GM12878 (cell line): ENCODE measurements at regions not wholly inside any gene's neighbourhood (a gene's known extent, or its start where the extent isn't known, plus 50 kb on each side); places are given as distances from the start of the nearest gene placed in this dataset.

ENCODE experiments used
- ATAC-seq: fragments of 200-7000 bp; cut with Tn5 transposase; 3 replicates; pipeline ENCODE4 v1.9.1; 2020; ENCODE audit warnings: mild to moderate bottlenecking, moderate library complexity
- BruUV-seq: library from RNA; stranded (reverse); fragments of 400-500 nt; replicated peaks from 2 replicates; lab custom pipeline; 2021; lab: Mats Ljungman, UMichigan
- CTCF ChIA-PET: fragments of 300-600 bp; sonication (Branson Sonifier 250); formaldehyde crosslinking; extraction: SDS; loops from one replicate; lab custom pipeline; 2021; ENCODE audit warnings: inconsistent platforms; lab: Yijun Ruan, JAX
- POLR2A ChIA-PET: fragments of 350-600 bp; formaldehyde crosslinking; extraction: SDS; loops from one replicate; lab custom pipeline; 2021; ENCODE audit warnings: inconsistent platforms; lab: Charles Lee
- RAD21 ChIA-PET: fragments of 300-600 bp; sonication (Branson Sonifier 250); formaldehyde crosslinking; loops from one replicate; lab custom pipeline; 2023; ENCODE audit warnings: antibody characterized with exemption; ENCODE audit not compliant: unreplicated experiment; lab: Charles Lee
- SMC1A ChIA-PET: fragments of 300-600 bp; sonication (Branson Sonifier 250); formaldehyde crosslinking; loops from one replicate; lab custom pipeline; 2023; ENCODE audit not compliant: unreplicated experiment, uncharacterized antibody; lab: Charles Lee
- DNase-seq: peaks from one replicate; pipeline ENCODE4 v3.0.0-alpha.2; 2011; ENCODE audit warnings: low read depth, low spot score
- FAIRE-seq: peaks from 3 replicates; lab custom pipeline; 2011; peaks lifted over from hg19 to GRCh38; lab: Jason Lieb, UNC
- H2AFZ ChIP-seq: 2 replicates; pipeline ENCODE4 v1.6.0; 2011; ENCODE audit warnings: low read depth, low read length, control low read depth; ENCODE audit not compliant: control insufficient read depth
- H3K27ac ChIP-seq: 2 replicates; pipeline ENCODE4 v1.5.1; 2011; ENCODE audit warnings: control low read depth; ENCODE audit not compliant: control insufficient read depth, insufficient read depth
- H3K27me3 ChIP-seq, 2 experiments: replicated peaks in 1 of 2; 2 replicates each; pipeline versions ENCODE4 v1.6.0 to v1.6.1; 2011; ENCODE audit warnings: low read length in 1 of 2; ENCODE audit not compliant: control insufficient read depth in 2 of 2, insufficient read depth in 2 of 2
- H3K36me3 ChIP-seq, 2 experiments: 2 replicates each; pipeline ENCODE4 v1.5.1; 2011; ENCODE audit warnings: low read length in 1 of 2; ENCODE audit not compliant: control insufficient read depth in 2 of 2, insufficient read depth in 2 of 2
- H3K4me1 ChIP-seq: 2 replicates; pipeline ENCODE4 v1.6.1; 2011; ENCODE audit warnings: mild to moderate bottlenecking, low read length, moderate library complexity, mixed read lengths; ENCODE audit not compliant: control insufficient read depth, insufficient read depth
- H3K4me2 ChIP-seq: 2 replicates; pipeline ENCODE4 v1.6.0; 2011; ENCODE audit warnings: control low read depth; ENCODE audit not compliant: control insufficient read depth, insufficient read depth
- H3K4me3 ChIP-seq: fragments of 200-600 bp; sonication (generic); 2 replicates; pipeline ENCODE4 v1.5.1; 2016
- H3K79me2 ChIP-seq: 2 replicates; pipeline ENCODE4 v1.6.0; 2011; ENCODE audit warnings: low read length; ENCODE audit not compliant: control insufficient read depth, insufficient read depth
- H3K9ac ChIP-seq: 2 replicates; pipeline ENCODE4 v1.8.0; 2011; ENCODE audit warnings: low read length, control low read depth, mixed read lengths; ENCODE audit not compliant: control insufficient read depth, insufficient read depth
- H3K9me3 ChIP-seq: replicated peaks from 3 replicates; pipeline ENCODE4 v1.5.1; 2011; ENCODE audit warnings: mild to moderate bottlenecking, low read length; ENCODE audit not compliant: control insufficient read depth, insufficient read depth
- H4K20me1 ChIP-seq: 2 replicates; pipeline ENCODE4 v1.6.0; 2011; ENCODE audit not compliant: control insufficient read depth, insufficient read depth
- BCL11A ChIP-seq: IDR thresholded peaks from 2 replicates; pipeline ENCODE4 v1.6.1; 2011; ENCODE audit warnings: low read depth, low read length
- CBFB ChIP-seq: IDR thresholded peaks from 2 replicates; pipeline ENCODE4 v1.6.1; 2016; ENCODE audit warnings: antibody characterized with exemption, low read depth
- DPF2 ChIP-seq: fragments of 450-650 bp; IDR thresholded peaks from 2 replicates; pipeline ENCODE4 v1.6.1; 2017; ENCODE audit warnings: mild to moderate bottlenecking
- ESRRA ChIP-seq: IDR thresholded peaks from 2 replicates; pipeline ENCODE4 v1.6.1; 2012; ENCODE audit warnings: mild to moderate bottlenecking, low read length, improper control_type of control experiment
- IKZF2 ChIP-seq, 2 experiments: fragments of 450-650 bp; IDR thresholded peaks; 2 replicates each; pipeline ENCODE4 v1.6.1; 2017; ENCODE audit warnings: mild to moderate bottlenecking in 2 of 2, moderate library complexity in 2 of 2
- MTA3 ChIP-seq: IDR thresholded peaks from 2 replicates; pipeline ENCODE4 v1.6.1; 2012; ENCODE audit warnings: low read length, inconsistent platforms, borderline replicate concordance
- RBBP5 ChIP-seq: fragments of 200-600 bp; sonication (generic); conservative IDR thresholded peaks from 2 replicates; pipeline ENCODE4 v1.6.1; 2016
- SPI1 ChIP-seq: IDR thresholded peaks from 2 replicates; pipeline ENCODE4 v1.6.1; 2011; ENCODE audit warnings: low read depth, mild to moderate bottlenecking, low read length, moderate library complexity, borderline replicate concordance; ENCODE audit not compliant: insufficient read depth
- SUPT20H ChIP-seq: IDR thresholded peaks from 2 replicates; pipeline ENCODE4 v1.6.1; 2011; ENCODE audit warnings: low read depth, mild to moderate bottlenecking, low read length, moderate library complexity, borderline replicate concordance; ENCODE audit not compliant: control insufficient read depth
- SUZ12 ChIP-seq: fragments of 200-600 bp; sonication (generic); IDR thresholded peaks from one replicate; pipeline ENCODE4 v1.6.1; 2018; ENCODE audit warnings: antibody characterized with exemption, mild to moderate bottlenecking; ENCODE audit not compliant: unreplicated experiment
- WRNIP1 ChIP-seq: IDR thresholded peaks from 2 replicates; pipeline ENCODE4 v1.6.1; 2011; ENCODE audit warnings: low read depth, low read length, improper control_type of control experiment, borderline replicate concordance
- WGBS: methylation state at CpG from one replicate; pipeline ENCODE4 v1.1.6; 2016; ENCODE audit warnings: low lambda C conversion rate; ENCODE audit not compliant: insufficient replicate concordance, insufficient coverage; ENCODE audit errors: missing lambda C conversion rate; 5-methylcytosine and 5-hydroxymethylcytosine counted together
- in situ Hi-C: fragments of 300-500 bp; cut with MboI; formaldehyde crosslinking; loops from 9 replicates; pipeline ENCODE4 v1.14.3; 2018; ENCODE audit warnings: mixed read lengths
- intact Hi-C: fragments of 100-400 bp; cut with micrococcal nuclease; formaldehyde crosslinking; loops from one replicate; pipeline ENCODE4 v1.14.2; 2022; ENCODE audit not compliant: unreplicated experiment
- TF ChIP-seq, protein P1 (sequence below): fragments of 450-650 bp; formaldehyde crosslinking; IDR thresholded peaks from 2 replicates; pipeline ENCODE4 v1.5.0; 2022; ENCODE audit warnings: mild to moderate bottlenecking, missing genetic modification characterization
- TF ChIP-seq, protein P2 (sequence below): fragments of 450-650 bp; formaldehyde crosslinking; IDR thresholded peaks from 2 replicates; pipeline ENCODE4 v1.4.0; 2020; ENCODE audit warnings: mild to moderate bottlenecking, moderate library complexity

DNA sequence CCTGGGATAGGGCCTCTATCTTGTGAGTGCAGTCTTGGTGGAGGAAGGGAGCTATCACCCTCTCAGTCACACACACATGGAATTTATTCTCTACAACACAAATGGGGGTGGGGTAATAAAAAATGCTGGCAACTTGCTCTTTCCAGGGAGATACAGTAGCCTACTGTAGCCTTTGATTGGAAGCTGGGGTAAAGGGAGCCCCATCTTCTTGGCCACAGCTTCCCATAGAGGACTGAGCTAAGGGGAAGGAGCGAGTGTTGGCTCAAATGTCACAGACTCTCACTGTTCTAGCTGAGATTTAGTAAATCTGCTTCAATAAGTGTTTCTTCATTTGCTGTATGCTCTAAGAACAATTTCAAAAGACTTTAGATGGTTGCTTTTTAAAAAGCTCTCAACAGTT, 222.2 kb upstream of the CXCL12 start:
- WGBS: 0% methylated on average over 1 of the region's 1 CpG
- Histone ChIP-seq H3K4me3 (no peak overlapping the region), H3K4me2 (no peak overlapping the region), H3K9me3 (no peaks in the 10 kb centered on the region), H3K79me2 (no peaks in the 10 kb centered on the region), H3K9ac (no peak overlapping the region), H4K20me1 (no peaks in the 10 kb centered on the region), H3K4me1 (no peaks in the 10 kb centered on the region), H3K27ac (no peak overlapping the region), H2AFZ (no peak overlapping the region), H3K36me3 (no peaks in the 10 kb centered on the region), H3K27me3 (no peaks in the 10 kb centered on the region; a peak in 1 of 4 replicates)
- SMC1A ChIA-PET: no interaction called here
- no TSS peak for BruUV-seq
- in situ Hi-C loops (no loop called here), intact Hi-C loops (no loop called here)
- CTCF ChIA-PET: interaction anchor here (0.5 kb wide), 1 partner anchor 75 kb away, joined by 3 read pairs; no protein-coding TSS in a partner anchor
- ATAC-seq (no peak), FAIRE-seq (no peak), DNase-seq (no peak)
- POLR2A ChIA-PET: no interaction called here
- TF ChIP-seq ESRRA (no peak), SUZ12 (no peak), CBFB (no peak), MTA3 (no peak), WRNIP1 (no peak)
- RAD21 ChIA-PET: no interaction called here

- Histone ChIP-seq H3K36me3 (no peaks in the 10 kb centered on the region), H3K79me2 (no peaks in the 10 kb centered on the region), H3K4me2 (no peak overlapping the region), H4K20me1 (no peaks in the 10 kb centered on the region), H3K4me3 (no peak overlapping the region), H3K4me1 (no peaks in the 10 kb centered on the region), H3K27ac (no peak overlapping the region), H3K27me3 (no peaks in the 10 kb centered on the region), H3K9me3 (no peaks in the 10 kb centered on the region), H2AFZ (no peak overlapping the region), H3K9ac (no peak overlapping the region)
- DNase-seq: no peak
- SMC1A ChIA-PET: no interaction called here
- in situ Hi-C loops: no loop called here
- FAIRE-seq: no peak
- RAD21 ChIA-PET: no interaction called here
- intact Hi-C loops: no loop called here
- no peak for ATAC-seq
- WGBS: 0% methylated on average over 3 of the region's 3 CpGs
- POLR2A ChIA-PET: no interaction called here
- CTCF ChIA-PET: no interaction called here
- BruUV-seq: no TSS peak
- TF ChIP-seq DPF2: no peak
- TF ChIP-seq, protein P1, sequence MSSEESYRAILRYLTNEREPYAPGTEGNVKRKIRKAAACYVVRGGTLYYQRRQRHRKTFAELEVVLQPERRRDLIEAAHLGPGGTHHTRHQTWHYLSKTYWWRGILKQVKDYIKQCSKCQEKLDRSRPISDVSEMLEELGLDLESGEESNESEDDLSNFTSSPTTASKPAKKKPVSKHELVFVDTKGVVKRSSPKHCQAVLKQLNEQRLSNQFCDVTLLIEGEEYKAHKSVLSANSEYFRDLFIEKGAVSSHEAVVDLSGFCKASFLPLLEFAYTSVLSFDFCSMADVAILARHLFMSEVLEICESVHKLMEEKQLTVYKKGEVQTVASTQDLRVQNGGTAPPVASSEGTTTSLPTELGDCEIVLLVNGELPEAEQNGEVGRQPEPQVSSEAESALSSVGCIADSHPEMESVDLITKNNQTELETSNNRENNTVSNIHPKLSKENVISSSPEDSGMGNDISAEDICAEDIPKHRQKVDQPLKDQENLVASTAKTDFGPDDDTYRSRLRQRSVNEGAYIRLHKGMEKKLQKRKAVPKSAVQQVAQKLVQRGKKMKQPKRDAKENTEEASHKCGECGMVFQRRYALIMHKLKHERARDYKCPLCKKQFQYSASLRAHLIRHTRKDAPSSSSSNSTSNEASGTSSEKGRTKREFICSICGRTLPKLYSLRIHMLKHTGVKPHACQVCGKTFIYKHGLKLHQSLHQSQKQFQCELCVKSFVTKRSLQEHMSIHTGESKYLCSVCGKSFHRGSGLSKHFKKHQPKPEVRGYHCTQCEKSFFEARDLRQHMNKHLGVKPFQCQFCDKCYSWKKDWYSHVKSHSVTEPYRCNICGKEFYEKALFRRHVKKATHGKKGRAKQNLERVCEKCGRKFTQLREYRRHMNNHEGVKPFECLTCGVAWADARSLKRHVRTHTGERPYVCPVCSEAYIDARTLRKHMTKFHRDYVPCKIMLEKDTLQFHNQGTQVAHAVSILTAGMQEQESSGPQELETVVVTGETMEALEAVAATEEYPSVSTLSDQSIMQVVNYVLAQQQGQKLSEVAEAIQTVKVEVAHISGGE (CRISPR knock-in tag): no peak
- TF ChIP-seq SPI1: no peak
- TF ChIP-seq BCL11A: no peak
- TF ChIP-seq IKZF2 (IDR thresholded peaks at IDR 0.05): no peak
- TF ChIP-seq SUPT20H: no peak
- TF ChIP-seq, protein P2, sequence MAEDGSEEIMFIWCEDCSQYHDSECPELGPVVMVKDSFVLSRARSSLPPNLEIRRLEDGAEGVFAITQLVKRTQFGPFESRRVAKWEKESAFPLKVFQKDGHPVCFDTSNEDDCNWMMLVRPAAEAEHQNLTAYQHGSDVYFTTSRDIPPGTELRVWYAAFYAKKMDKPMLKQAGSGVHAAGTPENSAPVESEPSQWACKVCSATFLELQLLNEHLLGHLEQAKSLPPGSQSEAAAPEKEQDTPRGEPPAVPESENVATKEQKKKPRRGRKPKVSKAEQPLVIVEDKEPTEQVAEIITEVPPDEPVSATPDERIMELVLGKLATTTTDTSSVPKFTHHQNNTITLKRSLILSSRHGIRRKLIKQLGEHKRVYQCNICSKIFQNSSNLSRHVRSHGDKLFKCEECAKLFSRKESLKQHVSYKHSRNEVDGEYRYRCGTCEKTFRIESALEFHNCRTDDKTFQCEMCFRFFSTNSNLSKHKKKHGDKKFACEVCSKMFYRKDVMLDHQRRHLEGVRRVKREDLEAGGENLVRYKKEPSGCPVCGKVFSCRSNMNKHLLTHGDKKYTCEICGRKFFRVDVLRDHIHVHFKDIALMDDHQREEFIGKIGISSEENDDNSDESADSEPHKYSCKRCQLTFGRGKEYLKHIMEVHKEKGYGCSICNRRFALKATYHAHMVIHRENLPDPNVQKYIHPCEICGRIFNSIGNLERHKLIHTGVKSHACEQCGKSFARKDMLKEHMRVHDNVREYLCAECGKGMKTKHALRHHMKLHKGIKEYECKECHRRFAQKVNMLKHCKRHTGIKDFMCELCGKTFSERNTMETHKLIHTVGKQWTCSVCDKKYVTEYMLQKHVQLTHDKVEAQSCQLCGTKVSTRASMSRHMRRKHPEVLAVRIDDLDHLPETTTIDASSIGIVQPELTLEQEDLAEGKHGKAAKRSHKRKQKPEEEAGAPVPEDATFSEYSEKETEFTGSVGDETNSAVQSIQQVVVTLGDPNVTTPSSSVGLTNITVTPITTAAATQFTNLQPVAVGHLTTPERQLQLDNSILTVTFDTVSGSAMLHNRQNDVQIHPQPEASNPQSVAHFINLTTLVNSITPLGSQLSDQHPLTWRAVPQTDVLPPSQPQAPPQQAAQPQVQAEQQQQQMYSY (CRISPR knock-in tag): no peak
- TF ChIP-seq RBBP5: no peak
Measured at GRCh38 chr10:44618910-44619309, 234.0 kb upstream of the CXCL12 start.
